ENCODE measurements at regions not wholly inside any gene's neighbourhood (a gene's known extent, or its start where the extent isn't known, plus 50 kb on each side); places are given as distances from the start of the nearest gene placed in this dataset.

- H3K4me3 ChIP-seq (ENCODE audit: low read depth, low read length): no peak overlapping the region
- no peak for DNase-seq (ENCODE audit: low read depth)
- TF ChIP-seq MAX (IDR thresholded peaks at IDR 0.05; ENCODE audit: low read depth, low read length): no peak
- no peak for TF ChIP-seq POLR2A (IDR thresholded peaks at IDR 0.05; ENCODE audit: extremely low read depth, insufficient read length)
- no peak for TF ChIP-seq MYC (IDR thresholded peaks at IDR 0.05; ENCODE audit: low read depth, low read length)
- TF ChIP-seq CTCF (IDR thresholded peaks at IDR 0.05; ENCODE audit: low read depth, low read length): no peak
Measured at GRCh38 chr5:28415791-28416443, 1377.5 kb upstream of the CDH9 start.

GRCh38 chr5:28414619-28415018, 1376.2 kb upstream of the CDH9 start:
- TF ChIP-seq POLR2A (IDR thresholded peaks at IDR 0.05; ENCODE audit: extremely low read depth, insufficient read length) (no peak), MYC (IDR thresholded peaks at IDR 0.05; ENCODE audit: low read depth, low read length) (no peak), MAX (IDR thresholded peaks at IDR 0.05; ENCODE audit: low read depth, low read length) (no peak)
- DNase-seq (ENCODE audit: low read depth): no peak
- no peak overlapping the region for H3K4me3 ChIP-seq (ENCODE audit: low read depth, low read length)

- no peak for DNase-seq (ENCODE audit: low read depth)
Measured at GRCh38 chr5:28408651-28409050, 1370.3 kb upstream of the CDH9 start.

GRCh38 chr5:28408186-28408585, 1369.8 kb upstream of the CDH9 start:
- DNase-seq (ENCODE audit: low read depth): no peak
- no peak overlapping the region for H3K4me3 ChIP-seq (ENCODE audit: low read depth, low read length)
- TF ChIP-seq MAX (IDR thresholded peaks at IDR 0.05; ENCODE audit: low read depth, low read length) (no peak), CTCF (IDR thresholded peaks at IDR 0.05; ENCODE audit: low read depth, low read length) (no peak), POLR2A (IDR thresholded peaks at IDR 0.05; ENCODE audit: extremely low read depth, insufficient read length) (no peak), MYC (IDR thresholded peaks at IDR 0.05; ENCODE audit: low read depth, low read length) (no peak)

More at GRCh38 chr5:28408651-28409050, 1370.3 kb upstream of the CDH9 start:
- no peak overlapping the region for H3K4me3 ChIP-seq (ENCODE audit: low read depth, low read length)
- no peak for TF ChIP-seq MYC (IDR thresholded peaks at IDR 0.05; ENCODE audit: low read depth, low read length)
- no peak for TF ChIP-seq CTCF (IDR thresholded peaks at IDR 0.05; ENCODE audit: low read depth, low read length)
- TF ChIP-seq MAX (IDR thresholded peaks at IDR 0.05; ENCODE audit: low read depth, low read length): no peak
- TF ChIP-seq POLR2A (IDR thresholded peaks at IDR 0.05; ENCODE audit: extremely low read depth, insufficient read length): no peak

GRCh38 chr5:28404363-28405071, 1366.1 kb upstream of the CDH9 start:
- TF ChIP-seq CTCF (IDR thresholded peaks at IDR 0.05; ENCODE audit: low read depth, low read length) (no peak), MYC (IDR thresholded peaks at IDR 0.05; ENCODE audit: low read depth, low read length) (no peak), MAX (IDR thresholded peaks at IDR 0.05; ENCODE audit: low read depth, low read length) (no peak), POLR2A (IDR thresholded peaks at IDR 0.05; ENCODE audit: extremely low read depth, insufficient read length) (no peak)
- DNase-seq (ENCODE audit: low read depth): no peak
- no peak overlapping the region for H3K4me3 ChIP-seq (ENCODE audit: low read depth, low read length)

GRCh38 chr5:28403846-28404245, 1365.5 kb upstream of the CDH9 start:
- no peak overlapping the region for H3K4me3 ChIP-seq (ENCODE audit: low read depth, low read length)
- no peak for DNase-seq (ENCODE audit: low read depth)
- TF ChIP-seq CTCF (IDR thresholded peaks at IDR 0.05; ENCODE audit: low read depth, low read length) (no peak), POLR2A (IDR thresholded peaks at IDR 0.05; ENCODE audit: extremely low read depth, insufficient read length) (no peak), MYC (IDR thresholded peaks at IDR 0.05; ENCODE audit: low read depth, low read length) (no peak), MAX (IDR thresholded peaks at IDR 0.05; ENCODE audit: low read depth, low read length) (no peak)
